ENCODE measurements at regions not wholly inside any gene's neighbourhood (a gene's known extent, or its start where the extent isn't known, plus 50 kb on each side); places are given as distances from the start of the nearest gene placed in this dataset.

DNA sequence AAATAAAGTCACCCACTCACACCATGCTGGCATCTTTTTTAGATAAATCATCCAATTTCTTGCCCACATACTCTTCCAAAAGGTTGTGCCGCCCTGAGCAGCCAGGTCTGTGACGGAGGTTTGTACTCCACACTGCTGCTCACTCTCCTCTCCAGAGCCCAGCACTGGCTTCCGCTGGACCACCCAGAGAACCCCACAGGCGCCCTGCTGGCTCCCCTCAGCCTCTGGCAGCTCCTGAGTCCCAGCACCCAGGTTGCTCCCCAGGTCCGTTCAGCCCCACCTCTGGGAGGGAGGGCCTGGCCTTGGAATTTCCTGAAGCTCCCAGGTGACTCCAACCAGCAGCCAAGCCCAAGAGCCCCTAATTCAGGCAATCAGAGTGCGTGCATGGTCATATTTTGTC lies 131.7 kb upstream of the CST7 start:
- DNase-seq = no peak

DNA sequence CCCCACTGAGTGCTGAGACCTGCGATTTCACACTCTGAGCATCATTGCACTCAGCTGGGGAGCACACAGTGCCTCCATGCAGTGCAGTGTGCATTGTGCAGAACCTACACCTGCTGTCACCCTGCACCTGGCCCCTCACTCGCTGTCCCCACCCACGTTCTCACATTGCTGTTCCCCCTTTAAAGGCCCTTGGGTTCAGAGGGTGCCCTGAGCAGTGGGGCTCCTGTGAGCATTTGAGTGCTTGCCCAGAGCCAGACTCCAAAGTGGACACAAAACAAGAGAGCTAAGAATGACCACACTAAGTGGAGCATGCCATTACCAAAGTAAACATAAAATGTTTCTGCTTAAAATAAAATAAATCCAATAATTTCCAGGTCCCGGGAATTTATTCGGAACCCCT lies 131.0 kb upstream of the CST7 start:
- DNase-seq = no peak

DNA sequence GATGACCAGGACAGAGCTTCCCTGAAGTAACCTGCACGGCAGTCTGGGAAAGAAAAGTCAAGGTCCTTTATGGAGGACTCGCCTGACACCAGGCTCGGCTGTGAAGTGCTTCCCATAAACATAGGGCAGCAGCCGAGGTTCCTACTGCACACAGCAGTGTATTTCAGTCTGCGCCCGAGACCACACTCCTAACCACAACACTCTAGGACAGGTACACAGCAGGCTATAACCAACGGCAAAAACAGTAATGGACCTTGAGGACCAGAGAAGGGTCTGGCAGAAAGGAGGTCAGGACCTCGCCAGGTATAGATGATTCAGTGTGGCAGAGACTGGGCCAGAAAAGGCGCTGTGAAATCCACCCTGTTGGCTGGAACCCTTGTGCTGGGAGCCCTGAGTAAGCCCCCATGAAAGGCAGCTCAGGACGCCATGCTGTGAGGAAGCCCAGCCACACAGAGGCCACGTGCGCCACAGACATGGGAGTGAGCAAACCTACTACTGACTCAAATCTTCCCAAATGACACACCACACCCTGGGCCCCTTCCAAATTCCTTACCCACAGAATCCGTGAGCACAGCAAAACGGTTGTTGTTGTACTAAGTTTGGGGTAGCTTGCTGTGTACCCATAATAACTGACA lies 129.6 kb upstream of the CST7 start:
- DNase-seq = no peak

DNA sequence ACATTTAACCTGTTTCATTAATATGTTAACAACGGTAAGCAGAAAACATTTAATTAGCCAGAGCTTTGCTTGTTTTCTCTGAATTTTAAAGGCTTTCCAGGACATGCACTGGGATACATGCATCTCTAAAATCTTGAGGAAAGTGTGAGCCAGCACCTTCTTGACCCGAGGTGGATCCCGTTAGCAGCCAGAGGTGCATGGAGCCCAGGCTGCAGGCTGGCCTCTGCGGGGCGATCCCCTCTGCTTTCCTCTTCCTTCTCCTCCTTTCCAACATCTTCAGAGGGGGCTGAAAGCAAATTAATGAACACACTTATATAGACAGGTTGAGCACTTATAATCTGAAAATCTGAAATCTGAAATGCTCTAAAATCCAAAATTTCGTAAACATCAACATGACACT lies 128.7 kb upstream of the CST7 start:
- no peak for DNase-seq

DNA sequence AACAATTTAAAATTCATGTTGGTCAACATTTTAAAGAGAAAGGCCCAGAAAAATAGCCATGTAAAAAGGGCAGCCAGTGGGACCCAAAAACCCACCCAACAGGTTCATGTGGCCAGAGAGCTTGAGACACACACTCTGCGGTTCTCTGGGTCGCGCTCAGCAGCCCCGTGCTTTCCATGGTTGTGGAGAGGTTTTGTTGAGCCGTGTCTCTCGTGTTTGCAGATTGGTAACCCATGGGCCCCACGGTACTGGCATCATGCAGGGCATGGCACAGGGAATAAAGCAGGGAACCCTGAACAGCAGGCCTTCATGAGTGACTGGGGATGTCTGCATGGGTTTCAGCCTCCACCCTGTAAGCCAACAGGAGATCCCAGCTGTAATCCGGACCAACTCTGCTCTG lies 127.7 kb upstream of the CST7 start:
- DNase-seq = no peak

DNA sequence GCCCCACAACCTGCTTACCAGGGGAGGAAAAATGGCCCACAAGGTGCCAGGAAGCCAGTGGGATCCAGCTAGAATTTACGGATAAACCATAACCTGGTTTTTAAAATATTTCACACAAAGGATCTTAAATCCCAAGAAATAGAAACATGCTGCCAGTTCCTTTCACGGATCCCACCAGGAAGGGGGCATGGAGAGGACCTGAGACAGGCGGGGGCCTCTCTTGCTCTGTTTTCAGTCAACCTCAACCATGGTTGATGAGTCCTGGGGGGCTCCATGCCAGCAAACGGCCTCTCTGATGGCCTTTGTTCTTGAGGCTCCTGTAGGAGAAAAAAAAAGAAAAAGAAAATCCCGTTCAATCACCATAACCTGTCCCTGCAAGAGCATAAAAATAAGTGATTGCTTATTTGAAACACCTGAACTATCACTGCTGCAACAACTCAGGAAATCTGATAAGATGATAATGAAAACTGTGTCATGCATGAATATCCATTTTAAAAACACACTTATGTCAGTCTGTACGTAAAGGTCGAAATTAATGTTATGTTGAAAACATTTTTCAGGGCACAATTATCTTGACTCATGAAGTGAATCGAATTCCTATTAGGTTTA lies 125.8 kb upstream of the CST7 start:
- DNase-seq = no peak

DNA sequence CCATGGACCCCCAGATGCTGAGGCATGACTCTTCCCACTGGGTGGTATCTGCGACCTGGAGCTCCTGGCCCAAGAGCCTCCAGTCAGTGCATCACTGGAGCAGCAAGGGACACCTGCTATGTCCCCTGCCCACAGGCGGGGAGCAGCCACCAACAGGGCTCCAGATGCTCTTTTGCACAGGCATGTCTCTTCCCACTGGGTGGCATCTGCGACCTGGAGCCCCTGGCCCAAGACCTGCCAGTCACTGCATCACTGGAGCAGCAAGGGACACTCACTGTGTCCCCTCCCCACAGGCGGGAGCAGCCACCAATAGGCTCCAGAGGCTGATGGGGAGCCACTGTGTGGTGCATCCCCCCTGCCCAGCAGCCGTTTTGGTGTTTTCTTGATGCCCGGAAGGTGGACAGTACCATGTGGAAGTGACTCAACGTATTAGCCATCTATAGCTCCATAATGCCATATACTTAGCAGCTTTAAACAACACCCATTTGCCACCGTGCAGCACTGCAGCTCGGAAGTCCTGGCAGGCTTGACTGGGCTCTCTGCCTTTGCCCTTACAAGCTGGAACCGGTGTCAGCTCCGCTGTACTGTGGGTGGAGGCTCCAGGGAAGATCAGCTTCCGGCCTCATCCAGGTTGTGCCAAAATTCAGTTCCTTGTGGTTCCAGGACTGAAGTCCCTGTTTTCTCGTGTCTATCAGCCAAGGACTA lies 124.9 kb upstream of the CST7 start:
- DNase-seq = no peak

DNA sequence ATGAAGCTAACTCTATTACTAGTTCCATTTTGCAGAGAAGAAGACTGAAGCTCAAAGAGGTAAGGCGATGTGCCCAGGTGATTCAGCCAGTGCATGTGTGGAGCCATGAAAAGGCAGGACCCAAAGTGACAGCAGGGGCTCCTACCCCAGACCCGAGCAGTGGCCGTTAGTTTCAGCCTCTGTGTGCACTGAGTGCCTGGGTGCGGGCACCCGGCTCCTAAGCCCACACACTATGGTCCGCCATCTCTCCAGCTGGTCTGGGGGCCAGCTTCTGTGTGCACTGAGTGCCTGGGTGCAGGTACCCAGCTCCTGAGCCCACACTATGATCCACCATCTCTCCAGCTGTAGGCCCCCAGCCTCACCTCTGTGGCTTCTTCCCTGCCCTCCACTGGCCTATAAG lies 123.5 kb upstream of the CST7 start:
- DNase-seq = no peak

DNA sequence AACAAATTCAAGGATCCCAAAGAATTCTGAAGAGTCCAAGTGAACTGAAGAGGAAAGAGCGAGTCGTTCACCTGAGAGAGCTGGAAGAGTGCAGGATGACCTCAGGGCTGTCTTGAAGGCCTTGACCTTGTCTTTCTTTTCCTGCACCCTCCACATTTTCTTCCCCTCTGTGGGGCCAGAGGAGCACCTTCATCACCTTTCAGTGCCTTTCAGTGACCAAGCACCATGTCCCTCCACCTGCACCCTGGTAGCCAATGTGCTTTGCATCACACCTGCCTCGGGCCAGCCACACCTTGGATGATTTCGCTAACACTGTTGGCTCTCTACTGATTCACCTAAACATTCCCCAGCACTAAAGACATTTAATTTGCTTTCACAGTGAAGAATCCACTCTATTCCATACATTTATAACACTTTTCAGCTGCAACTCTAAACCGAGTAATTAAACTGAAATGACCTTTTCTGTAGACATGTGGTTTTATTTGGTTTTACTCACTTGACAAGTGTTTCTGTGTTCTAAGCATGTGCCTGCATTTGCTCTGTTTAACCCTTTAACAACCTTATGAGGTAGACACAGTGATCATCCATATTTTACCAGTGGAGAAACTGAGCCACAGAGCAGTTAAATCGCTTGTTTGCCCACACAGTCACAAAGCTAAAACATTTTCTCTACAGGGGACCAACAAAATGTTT lies 121.3 kb upstream of the CST7 start:
- no peak for DNase-seq

DNA sequence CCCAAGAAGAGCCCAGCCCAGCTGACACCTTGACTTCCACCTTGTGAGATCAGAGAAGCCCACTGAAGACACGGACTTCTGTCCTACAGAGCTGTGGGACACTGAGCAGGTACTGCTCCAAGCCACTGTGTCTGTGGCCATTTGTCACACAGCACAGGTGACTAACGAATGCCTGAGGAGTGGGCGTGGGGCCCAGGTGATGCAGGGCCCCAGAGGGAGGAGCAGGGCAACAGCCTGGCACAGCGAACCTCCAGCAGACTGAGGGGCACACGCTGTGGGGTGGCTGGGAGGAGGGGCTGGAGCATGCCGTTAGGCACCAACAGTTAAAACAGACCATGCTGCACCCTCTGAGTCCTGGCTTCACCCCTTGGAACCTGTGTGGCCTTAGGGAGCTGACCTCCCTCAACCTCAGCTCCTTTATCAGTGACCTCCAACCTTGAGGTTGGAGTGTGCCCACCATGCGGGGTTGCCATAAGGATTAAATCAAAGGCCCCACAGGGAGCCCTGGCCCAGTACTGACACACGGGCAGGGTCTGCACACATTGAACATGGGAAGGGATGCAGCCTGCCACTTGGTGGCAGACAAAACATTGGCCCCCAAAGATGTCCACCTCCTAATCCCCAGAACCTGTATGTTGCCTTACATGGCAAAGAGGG lies 119.9 kb upstream of the CST7 start:
- no peak for DNase-seq

DNA sequence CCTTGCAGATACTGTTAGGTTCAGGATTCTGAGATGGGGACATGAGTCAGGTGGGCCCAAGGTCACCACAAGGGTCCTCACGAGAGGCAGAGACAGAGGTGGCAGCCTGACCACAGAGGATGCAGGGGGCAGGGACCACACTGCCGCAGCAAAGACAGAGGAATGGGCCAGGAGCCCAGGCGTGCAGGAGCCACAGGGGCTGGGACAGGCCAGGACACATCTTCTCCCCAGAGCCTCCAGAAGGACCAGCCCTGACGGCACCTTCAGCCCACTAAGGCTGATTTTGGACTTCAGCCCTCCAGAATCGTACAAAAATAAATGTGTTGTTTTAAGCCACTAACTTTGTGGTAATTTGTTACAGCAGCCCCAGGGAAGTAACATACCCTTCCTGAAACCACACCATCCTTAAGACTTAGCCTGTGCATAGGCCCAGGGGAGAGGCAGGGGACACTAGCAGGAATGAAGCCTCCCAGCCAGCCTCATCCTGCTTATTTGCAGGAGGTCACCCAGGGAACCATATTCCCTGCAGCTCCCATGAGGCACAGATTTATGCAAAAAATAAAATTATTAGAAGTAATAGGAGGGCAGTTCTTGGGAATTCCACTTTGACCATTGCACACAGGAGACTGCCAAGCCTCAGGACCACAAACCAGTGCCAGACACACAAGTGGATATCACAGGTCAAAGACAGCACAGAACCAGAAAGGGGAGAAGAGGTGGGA lies 119.3 kb upstream of the CST7 start:
- no peak for DNase-seq

DNA sequence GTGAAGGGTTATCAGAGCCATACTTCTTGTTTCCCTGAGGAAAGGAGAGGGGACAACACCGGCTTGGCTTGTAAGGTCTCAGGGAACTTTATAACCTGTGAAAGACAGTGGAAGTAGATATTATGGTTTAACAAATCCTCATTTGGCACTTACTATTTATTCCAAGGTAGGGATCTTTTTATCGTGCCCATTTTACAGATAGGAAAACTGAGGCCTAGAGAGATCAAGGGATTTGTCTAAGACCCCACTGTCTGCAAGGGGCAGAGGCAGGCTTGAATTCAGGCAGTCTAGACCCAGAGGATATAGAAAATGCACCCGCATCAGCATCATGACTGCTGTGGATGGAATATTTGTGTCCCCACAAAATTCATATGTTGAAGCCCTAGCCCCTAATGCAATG lies 118.4 kb upstream of the CST7 start:
- no peak for DNase-seq

DNA sequence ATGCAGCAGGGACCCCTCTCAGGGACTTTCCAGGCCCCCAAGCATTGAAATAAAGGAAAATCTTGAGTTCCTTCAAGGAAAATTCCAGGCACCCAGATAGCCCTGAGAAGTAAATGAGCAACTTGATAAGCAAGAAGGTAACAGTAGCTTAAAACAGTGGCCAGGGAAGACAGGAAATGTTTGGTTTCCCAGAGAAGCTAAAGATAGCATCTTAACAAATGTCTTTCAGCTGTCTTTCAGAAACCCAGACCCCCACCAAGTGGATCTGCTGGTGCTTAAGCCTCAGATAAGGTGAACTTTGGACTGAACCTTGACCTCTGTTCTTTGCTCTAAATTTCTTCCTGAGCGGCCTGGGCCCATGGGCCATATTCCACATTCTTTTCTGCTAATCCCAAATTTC lies 117.8 kb upstream of the CST7 start:
- DNase-seq = no peak

DNA sequence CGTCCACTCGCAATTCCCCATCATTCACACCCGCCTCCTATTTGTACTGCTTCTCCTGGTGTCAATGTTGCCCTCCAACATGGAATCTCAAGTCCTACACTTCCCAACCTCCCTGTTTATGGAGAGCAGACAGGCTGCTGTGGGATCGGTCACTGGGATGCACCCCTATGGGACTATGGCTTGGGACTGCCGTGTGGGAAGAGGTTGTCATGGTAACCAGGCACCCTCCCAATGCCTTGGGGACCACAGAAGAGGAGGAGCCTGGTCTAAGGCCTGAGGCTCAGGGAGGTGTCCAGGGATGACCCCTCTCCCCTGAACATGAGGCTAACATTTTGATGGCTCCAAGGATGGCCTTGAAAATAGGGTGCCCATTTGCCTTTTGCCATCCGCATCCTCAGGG lies 116.6 kb upstream of the CST7 start:
- no peak for DNase-seq

DNA sequence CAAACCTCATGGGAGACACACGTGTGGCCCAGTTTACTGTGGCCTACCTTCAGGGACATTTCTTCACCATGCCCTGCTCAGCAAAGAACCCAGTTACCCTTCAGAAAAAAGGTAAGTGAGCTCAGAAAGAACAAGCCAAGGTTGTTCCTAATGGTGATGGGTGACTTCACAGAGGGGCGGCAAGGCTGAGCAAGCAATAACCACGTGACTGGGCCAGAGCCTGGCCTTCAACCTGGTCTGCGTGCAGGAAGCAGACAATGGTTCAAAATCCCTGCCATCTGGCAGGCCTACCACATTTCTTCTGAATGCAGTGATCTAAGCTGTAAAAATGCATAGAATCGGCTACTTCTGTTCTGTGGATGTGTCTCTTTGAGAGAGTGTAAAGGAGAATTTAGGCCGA lies 115.5 kb upstream of the CST7 start:
- no peak for DNase-seq

DNA sequence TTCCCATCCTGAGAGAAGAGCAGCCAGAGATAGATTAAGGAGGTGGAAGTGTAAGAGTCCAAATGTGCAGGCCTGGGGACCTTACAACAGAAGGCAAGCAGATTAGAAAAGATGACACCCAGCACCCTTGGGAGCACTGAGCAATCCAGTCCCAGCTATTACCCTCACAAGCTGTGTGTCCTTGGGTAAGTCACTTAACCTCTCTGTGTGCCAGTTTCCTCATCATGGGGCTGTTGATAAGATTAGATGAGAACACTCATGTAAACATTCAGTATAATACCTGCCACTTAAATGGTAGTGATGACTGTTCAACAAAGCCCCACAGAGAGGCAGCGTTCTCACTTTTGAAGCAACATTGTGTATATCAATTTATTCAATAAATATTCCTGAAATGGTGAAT lies 114.8 kb upstream of the CST7 start:
- no peak for DNase-seq

DNA sequence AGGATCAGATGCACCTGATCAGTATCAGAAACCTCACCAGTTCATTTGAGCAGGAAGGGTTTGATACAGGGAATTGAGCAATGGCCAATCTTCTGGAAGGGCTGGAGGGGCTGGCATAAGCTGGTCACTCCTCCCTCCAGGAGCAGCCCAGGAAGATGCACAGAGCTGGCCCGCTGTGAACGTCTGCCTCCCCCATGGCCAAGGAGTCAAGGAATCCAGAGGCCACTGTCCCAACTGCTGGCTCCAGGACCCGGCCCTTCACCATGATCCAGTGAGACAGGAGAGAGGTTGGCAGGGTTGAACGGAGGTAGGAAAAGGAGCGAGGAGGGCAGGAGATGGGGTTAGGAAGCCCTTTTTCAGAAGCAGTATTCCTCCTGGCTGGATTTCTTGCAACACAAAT lies 113.9 kb upstream of the CST7 start:
- no peak for DNase-seq

DNA sequence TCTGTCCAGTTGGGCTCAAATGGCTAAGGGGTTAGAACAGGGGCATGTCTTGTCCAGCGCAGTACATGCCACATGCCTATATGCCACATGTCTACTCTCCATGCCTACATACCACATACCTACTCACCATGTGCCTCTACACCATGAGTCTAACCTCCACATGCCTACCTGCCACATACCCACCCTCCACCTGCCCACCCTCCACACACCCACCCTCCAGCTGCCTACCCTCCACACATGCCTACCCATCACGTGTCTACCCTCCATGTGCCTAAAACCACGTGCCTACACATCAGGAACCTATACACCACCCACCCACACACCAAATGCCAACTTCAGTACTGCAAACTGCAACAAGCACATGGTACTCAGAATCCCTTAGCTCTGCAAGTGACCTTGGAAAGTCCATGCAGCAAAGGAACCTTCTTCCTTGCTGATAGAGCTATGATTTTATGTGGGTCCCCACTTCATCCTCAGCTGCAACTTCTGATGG lies 113.0 kb upstream of the CST7 start:
- DNase-seq = no peak

DNA sequence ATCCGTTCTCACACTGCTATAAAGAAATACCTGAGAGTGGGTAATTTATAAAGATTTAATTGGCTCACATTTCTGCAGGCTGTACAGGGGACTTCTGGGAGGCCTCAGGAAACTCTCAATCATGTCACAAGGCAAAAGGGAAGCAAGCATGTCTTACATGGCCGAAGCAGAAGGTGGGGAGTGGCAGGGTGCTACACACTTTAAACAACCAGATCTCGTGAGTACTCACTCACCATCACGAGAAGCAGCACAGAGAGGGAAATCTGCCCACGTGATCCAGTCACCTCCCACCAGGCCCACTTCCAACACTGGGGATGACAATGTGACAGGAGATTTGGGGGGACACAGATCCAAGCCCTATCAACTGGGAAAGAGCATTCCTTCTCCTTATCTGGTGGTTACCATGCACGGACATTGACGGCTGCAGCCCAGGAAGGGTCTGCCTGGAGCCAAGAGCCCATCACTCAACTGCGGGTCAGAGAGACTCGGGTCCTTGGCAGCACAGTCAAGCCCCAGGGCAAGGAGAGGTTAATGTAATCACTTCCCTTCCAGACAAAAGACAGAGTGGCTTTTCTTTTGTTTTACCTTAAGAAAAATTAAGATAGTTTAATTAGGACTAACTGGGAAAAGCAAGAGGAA lies 112.3 kb upstream of the CST7 start:
- DNase-seq = no peak

DNA sequence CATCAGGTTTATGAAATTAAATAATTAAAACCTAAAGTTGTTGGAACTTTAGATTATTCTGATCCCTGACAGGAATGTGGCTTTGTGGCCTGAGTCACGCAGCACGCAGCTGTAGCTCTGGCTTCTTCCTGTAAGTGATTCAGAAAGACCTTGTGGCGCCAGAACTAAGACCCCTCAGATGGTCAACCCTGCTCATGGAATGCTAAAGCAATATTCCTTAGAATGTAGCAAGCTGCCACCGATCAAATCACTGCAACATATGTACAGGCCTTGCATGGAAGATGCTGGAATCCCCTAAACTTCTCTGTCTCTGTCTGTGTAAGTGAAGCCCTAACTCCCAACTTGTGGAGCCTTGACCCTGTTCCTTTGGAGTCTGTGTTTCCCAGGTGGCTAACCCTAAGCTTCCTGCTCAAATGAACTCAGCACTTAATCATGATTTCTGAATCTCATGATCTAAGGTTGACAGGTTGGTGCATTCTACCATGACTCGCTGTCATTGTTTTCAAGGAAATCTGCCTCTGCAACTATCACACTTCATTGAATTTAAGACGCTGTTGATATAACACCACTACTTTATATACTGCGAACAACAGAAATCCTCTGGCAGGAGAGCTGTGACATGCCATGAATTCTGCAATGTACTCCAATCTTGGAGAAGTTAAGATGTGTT lies 111.2 kb upstream of the CST7 start:
- no peak for DNase-seq
